ELR (cell line): ENCODE measurements at regions not wholly inside any gene's neighbourhood (a gene's known extent, or its start where the extent isn't known, plus 50 kb on each side); places are given as distances from the start of the nearest gene placed in this dataset.

Experiments used
- DNase-seq: peaks from one replicate; pipeline ENCODE4 v3.0.0-alpha.2; 2015; ENCODE audit warnings: low read depth

GRCh38 chr9:91066856-91067255 lies 265.2 kb downstream of the SYK start:
- no peak for DNase-seq

GRCh38 chr9:91067306-91067860 lies 265.8 kb downstream of the SYK start:
- no peak for DNase-seq

GRCh38 chr9:91071184-91071990 lies 269.8 kb downstream of the SYK start:
- DNase-seq, result peak; percentile 99

GRCh38 chr9:91073049-91073810 lies 271.6 kb downstream of the SYK start:
- no peak for DNase-seq

GRCh38 chr9:91073811-91074771 lies 272.5 kb downstream of the SYK start:
- DNase-seq, result no peak

- no peak for DNase-seq
These were observed 273.2 kb downstream of the SYK start for GRCh38 chr9:91074866-91075265.

- no peak for DNase-seq
These were observed 273.7 kb downstream of the SYK start for GRCh38 chr9:91075279-91075678.

GRCh38 chr9:91077624-91078368 lies 276.2 kb downstream of the SYK start:
- no peak for DNase-seq

GRCh38 chr9:91078369-91078695 lies 276.7 kb downstream of the SYK start:
- DNase-seq, result no peak

- DNase-seq, result no peak
These were observed 279.0 kb downstream of the AUH start for GRCh38 chr9:91082731-91083130.

- DNase-seq, result no peak
These were observed 276.7 kb downstream of the AUH start for GRCh38 chr9:91084896-91085516.

GRCh38 chr9:91085517-91086291 lies 276.0 kb downstream of the AUH start:
- no peak for DNase-seq

- DNase-seq, result no peak
These were observed 274.9 kb downstream of the AUH start for GRCh38 chr9:91086657-91087461.

GRCh38 chr9:91087462-91087759 lies 274.3 kb downstream of the AUH start:
- DNase-seq, result no peak

GRCh38 chr9:91089405-91090129 lies 272.2 kb downstream of the AUH start:
- peak; percentile 63 for DNase-seq

- no peak for DNase-seq
These were observed 271.6 kb downstream of the AUH start for GRCh38 chr9:91090130-91090410.

- no peak for DNase-seq
These were observed 269.5 kb downstream of the AUH start for GRCh38 chr9:91092214-91092613.

- DNase-seq, result no peak
These were observed 267.2 kb downstream of the AUH start for GRCh38 chr9:91094324-91095088.
